DOHH2 (cell line): ENCODE measurements at regions not wholly inside any gene's neighbourhood (a gene's known extent, or its start where the extent isn't known, plus 50 kb on each side); places are given as distances from the start of the nearest gene placed in this dataset.

Source experiments
- EZH2phosphoT487 ChIP-seq: fragments of 200-600 bp; sonication (generic); IDR thresholded peaks from 2 replicates; pipeline ENCODE4 v1.6.1; 2017; ENCODE audit warnings: borderline replicate concordance, mild to moderate bottlenecking, antibody characterized with exemption, low read length, moderate library complexity, mixed read lengths
- TF ChIP-seq, protein P1 (sequence below): fragments of 200-600 bp; sonication (generic); IDR thresholded peaks from one replicate; pipeline ENCODE4 v1.5.1; 2014; ENCODE audit warnings: antibody characterized with exemption, mild to moderate bottlenecking, low read depth, low read length; ENCODE audit not compliant: poor library complexity, severe bottlenecking

DNA sequence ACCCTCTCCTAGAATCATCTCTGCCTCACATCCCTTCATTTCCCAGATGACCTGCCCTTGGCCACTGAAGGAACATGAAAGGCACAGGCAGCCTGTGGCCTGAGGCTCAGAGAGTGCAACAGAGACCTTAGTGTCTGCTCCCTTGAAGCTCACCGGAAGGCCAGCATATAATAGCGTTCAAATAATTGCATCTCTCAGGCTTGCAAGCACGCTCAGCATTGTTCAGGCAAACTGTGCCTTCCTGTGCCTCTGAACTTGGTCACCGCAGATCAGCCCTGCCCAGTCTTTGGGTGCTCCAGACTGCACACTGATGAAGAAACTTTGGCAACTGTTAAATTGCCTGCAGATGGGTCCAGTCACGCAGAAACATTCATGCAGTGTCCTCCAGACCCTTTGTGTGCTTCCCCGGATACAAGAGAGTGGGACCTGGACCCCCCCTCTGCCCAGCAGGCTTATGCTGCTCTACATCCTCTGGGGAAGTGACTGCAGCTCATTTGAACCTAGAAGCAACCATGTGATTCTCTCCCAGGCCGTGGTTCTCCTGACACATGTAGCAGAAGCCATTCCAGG lies 216.0 kb upstream of the ANKRD55 start:
- TF ChIP-seq, protein P1, sequence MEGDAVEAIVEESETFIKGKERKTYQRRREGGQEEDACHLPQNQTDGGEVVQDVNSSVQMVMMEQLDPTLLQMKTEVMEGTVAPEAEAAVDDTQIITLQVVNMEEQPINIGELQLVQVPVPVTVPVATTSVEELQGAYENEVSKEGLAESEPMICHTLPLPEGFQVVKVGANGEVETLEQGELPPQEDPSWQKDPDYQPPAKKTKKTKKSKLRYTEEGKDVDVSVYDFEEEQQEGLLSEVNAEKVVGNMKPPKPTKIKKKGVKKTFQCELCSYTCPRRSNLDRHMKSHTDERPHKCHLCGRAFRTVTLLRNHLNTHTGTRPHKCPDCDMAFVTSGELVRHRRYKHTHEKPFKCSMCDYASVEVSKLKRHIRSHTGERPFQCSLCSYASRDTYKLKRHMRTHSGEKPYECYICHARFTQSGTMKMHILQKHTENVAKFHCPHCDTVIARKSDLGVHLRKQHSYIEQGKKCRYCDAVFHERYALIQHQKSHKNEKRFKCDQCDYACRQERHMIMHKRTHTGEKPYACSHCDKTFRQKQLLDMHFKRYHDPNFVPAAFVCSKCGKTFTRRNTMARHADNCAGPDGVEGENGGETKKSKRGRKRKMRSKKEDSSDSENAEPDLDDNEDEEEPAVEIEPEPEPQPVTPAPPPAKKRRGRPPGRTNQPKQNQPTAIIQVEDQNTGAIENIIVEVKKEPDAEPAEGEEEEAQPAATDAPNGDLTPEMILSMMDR: no peak
- TF ChIP-seq EZH2phosphoT487: no peak
